ENCODE measurements at regions not wholly inside any gene's neighbourhood (a gene's known extent, or its start where the extent isn't known, plus 50 kb on each side); places are given as distances from the start of the nearest gene placed in this dataset.

DNA sequence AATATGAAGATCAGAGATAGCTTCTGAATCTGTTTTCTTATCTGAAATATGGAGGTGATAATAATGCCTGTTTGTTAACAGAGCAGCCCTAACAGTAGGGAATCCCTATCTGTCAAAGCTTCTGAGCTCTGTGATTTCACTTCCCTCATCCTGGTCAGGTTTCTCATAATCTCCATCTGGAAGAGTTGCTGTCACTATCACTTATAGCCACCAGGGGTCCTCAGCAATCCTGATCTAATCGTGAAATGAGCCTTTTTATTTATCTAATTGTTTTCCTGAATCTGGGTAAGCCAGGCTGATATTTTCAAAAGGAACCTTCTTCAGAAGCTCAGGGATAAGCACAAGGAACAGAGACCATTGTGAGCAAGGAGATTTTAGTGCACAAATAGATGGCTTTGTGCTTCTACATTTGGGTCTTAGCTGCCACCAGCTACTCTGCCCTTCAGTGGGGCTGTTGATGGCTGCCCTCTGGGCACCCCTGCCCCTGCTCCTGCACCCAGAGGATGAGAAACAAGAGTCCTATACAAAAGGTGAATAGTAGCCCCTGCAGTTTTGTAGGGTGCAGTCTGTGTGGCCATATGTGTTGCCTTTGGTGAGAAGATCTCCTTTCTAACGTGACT, 196.4 kb upstream of the RADX start:
- TF ChIP-seq, protein P1, sequence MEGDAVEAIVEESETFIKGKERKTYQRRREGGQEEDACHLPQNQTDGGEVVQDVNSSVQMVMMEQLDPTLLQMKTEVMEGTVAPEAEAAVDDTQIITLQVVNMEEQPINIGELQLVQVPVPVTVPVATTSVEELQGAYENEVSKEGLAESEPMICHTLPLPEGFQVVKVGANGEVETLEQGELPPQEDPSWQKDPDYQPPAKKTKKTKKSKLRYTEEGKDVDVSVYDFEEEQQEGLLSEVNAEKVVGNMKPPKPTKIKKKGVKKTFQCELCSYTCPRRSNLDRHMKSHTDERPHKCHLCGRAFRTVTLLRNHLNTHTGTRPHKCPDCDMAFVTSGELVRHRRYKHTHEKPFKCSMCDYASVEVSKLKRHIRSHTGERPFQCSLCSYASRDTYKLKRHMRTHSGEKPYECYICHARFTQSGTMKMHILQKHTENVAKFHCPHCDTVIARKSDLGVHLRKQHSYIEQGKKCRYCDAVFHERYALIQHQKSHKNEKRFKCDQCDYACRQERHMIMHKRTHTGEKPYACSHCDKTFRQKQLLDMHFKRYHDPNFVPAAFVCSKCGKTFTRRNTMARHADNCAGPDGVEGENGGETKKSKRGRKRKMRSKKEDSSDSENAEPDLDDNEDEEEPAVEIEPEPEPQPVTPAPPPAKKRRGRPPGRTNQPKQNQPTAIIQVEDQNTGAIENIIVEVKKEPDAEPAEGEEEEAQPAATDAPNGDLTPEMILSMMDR (conservative IDR thresholded peaks at IDR 0.05 in 1 of 2, IDR thresholded peaks at IDR 0.05 in 1 of 2; ENCODE audit: low read depth in 1 of 2, low read length in 2 of 2): peak; percentile 39 to 61
- TF ChIP-seq EZH2 (IDR thresholded peaks at IDR 0.05; ENCODE audit: low read length, missing control alignments): no peak

Data from fibroblast of lung (primary cell).